Memory B cell (primary cell): ENCODE measurements at regions not wholly inside any gene's neighbourhood (a gene's known extent, or its start where the extent isn't known, plus 50 kb on each side); places are given as distances from the start of the nearest gene placed in this dataset.
"Not testable (repeated sequence)": the region's sequence is repeated elsewhere in the genome, so short reads cannot be mapped to it uniquely, and the experiment has no call there.

Experiments
- ATAC-seq: fragments of 150-1000 bp; cut with Tn5 transposase; 2 replicates; pipeline ENCODE4 v1.10.0; 2021; ENCODE audit warnings: low read depth, mild to moderate bottlenecking, moderate library complexity
- DNase-seq, 2 donors: peaks; one replicate each; pipeline ENCODE4 v3.0.0; 2022; ENCODE audit warnings: low spot score in 2 of 2
- H3K27ac Mint-ChIP-seq: one replicate; pipeline ENCODE4 v1.8.0; 2022; ENCODE audit warnings: mild to moderate bottlenecking, moderate library complexity, mixed read lengths
- H3K27me3 Mint-ChIP-seq: one replicate; pipeline ENCODE4 v1.8.0; 2022; ENCODE audit warnings: mixed read lengths
- H3K36me3 Mint-ChIP-seq: one replicate; pipeline ENCODE4 v1.8.0; 2022; ENCODE audit warnings: mild to moderate bottlenecking, mixed read lengths
- H3K4me1 Mint-ChIP-seq: one replicate; pipeline ENCODE4 v1.8.0; 2022; ENCODE audit warnings: mixed read lengths
- H3K4me3 Mint-ChIP-seq: one replicate; pipeline ENCODE4 v1.8.0; 2022; ENCODE audit warnings: mild to moderate bottlenecking, moderate library complexity, mixed read lengths
- H3K9me3 Mint-ChIP-seq: one replicate; pipeline ENCODE4 v1.8.0; 2022; ENCODE audit warnings: mixed read lengths

- Mint-ChIP-seq H3K27me3 (peaks cover 9% of the 10 kb centered on the region), H3K9me3 (no peaks in the 10 kb centered on the region), H3K4me3 (no peak overlapping the region), H3K36me3 (no peaks in the 10 kb centered on the region), H3K27ac (no peak overlapping the region), H3K4me1 (peaks cover 9% of the 10 kb centered on the region)
- no peak for ATAC-seq
- DNase-seq: no peak
These were observed 82.4 kb downstream of the TRIM43 start for GRCh38 chr2:95674186-95674585.

- not testable (repeated sequence) for H3K4me1 Mint-ChIP-seq, H3K27ac Mint-ChIP-seq, H3K4me3 Mint-ChIP-seq, H3K9me3 Mint-ChIP-seq, DNase-seq, H3K36me3 Mint-ChIP-seq, ATAC-seq
- peaks cover 16% of the 10 kb centered on the region for H3K27me3 Mint-ChIP-seq
These were observed 84.8 kb downstream of the TRIM43 start for GRCh38 chr2:95676573-95676972.

- H3K4me3 Mint-ChIP-seq: no peak overlapping the region
- peaks cover 17% of the 10 kb centered on the region for H3K27me3 Mint-ChIP-seq
- no peak for ATAC-seq
- no peaks in the 10 kb centered on the region for H3K36me3 Mint-ChIP-seq
- no peaks in the 10 kb centered on the region for H3K9me3 Mint-ChIP-seq
- DNase-seq: no peak
- H3K4me1 Mint-ChIP-seq: peaks cover 4% of the 10 kb centered on the region
- H3K27ac Mint-ChIP-seq: no peak overlapping the region
These were observed 85.5 kb downstream of the TRIM43 start for GRCh38 chr2:95677346-95677745.

- not testable (repeated sequence) for H3K4me1 Mint-ChIP-seq, ATAC-seq, H3K9me3 Mint-ChIP-seq, DNase-seq, H3K36me3 Mint-ChIP-seq, H3K27ac Mint-ChIP-seq, H3K4me3 Mint-ChIP-seq
- peaks cover 21% of the 10 kb centered on the region for H3K27me3 Mint-ChIP-seq
These were observed 86.0 kb downstream of the TRIM43 start for GRCh38 chr2:95677833-95678232.

GRCh38 chr2:95681158-95681557 is 89.4 kb downstream of the TRIM43 start:
- ATAC-seq, DNase-seq, H3K4me3 Mint-ChIP-seq, H3K36me3 Mint-ChIP-seq, H3K27ac Mint-ChIP-seq, H3K9me3 Mint-ChIP-seq: not testable (repeated sequence)
- H3K4me1 Mint-ChIP-seq: peaks cover 11% of the 10 kb centered on the region
- peaks cover 17% of the 10 kb centered on the region for H3K27me3 Mint-ChIP-seq

GRCh38 chr2:95681589-95682081 is 89.8 kb downstream of the TRIM43 start:
- H3K4me3 Mint-ChIP-seq, H3K27ac Mint-ChIP-seq, DNase-seq, H3K36me3 Mint-ChIP-seq, H3K9me3 Mint-ChIP-seq, ATAC-seq: not testable (repeated sequence)
- Mint-ChIP-seq H3K27me3 (peaks cover 17% of the 10 kb centered on the region), H3K4me1 (peaks cover 11% of the 10 kb centered on the region)

- not testable (repeated sequence) for DNase-seq, H3K27ac Mint-ChIP-seq, H3K36me3 Mint-ChIP-seq, H3K9me3 Mint-ChIP-seq, ATAC-seq
- Mint-ChIP-seq H3K4me1 (peaks cover 11% of the 10 kb centered on the region), H3K4me3 (peak overlapping the region; percentile 59), H3K27me3 (peaks cover 26% of the 10 kb centered on the region)
These were observed 91.2 kb downstream of the TRIM43 start for GRCh38 chr2:95682889-95683517.

GRCh38 chr2:95685513-95685912 is 93.7 kb downstream of the TRIM43 start:
- H3K4me1 Mint-ChIP-seq: peaks cover 11% of the 10 kb centered on the region

GRCh38 chr2:95686056-95686825 is 94.4 kb downstream of the TRIM43 start:
- H3K4me3 Mint-ChIP-seq, DNase-seq, H3K27ac Mint-ChIP-seq, ATAC-seq, H3K9me3 Mint-ChIP-seq, H3K36me3 Mint-ChIP-seq: not testable (repeated sequence)
- peaks cover 18% of the 10 kb centered on the region for H3K27me3 Mint-ChIP-seq
- peaks cover 11% of the 10 kb centered on the region for H3K4me1 Mint-ChIP-seq

More at GRCh38 chr2:95685513-95685912, 93.7 kb downstream of the TRIM43 start:
- Mint-ChIP-seq H3K27ac (no peak overlapping the region), H3K27me3 (peaks cover 20% of the 10 kb centered on the region), H3K36me3 (no peaks in the 10 kb centered on the region), H3K9me3 (no peaks in the 10 kb centered on the region), H3K4me3 (no peak overlapping the region)
- DNase-seq (no peak), ATAC-seq (no peak)

- not testable (repeated sequence) for H3K27ac Mint-ChIP-seq, H3K36me3 Mint-ChIP-seq, DNase-seq, ATAC-seq, H3K4me1 Mint-ChIP-seq, H3K9me3 Mint-ChIP-seq, H3K4me3 Mint-ChIP-seq
- H3K27me3 Mint-ChIP-seq: peaks cover 13% of the 10 kb centered on the region
These were observed 96.1 kb downstream of the TRIM43 start for GRCh38 chr2:95687852-95688251.

GRCh38 chr2:95691210-95691609 is 99.4 kb downstream of the TRIM43 start:
- not testable (repeated sequence) for H3K9me3 Mint-ChIP-seq, DNase-seq, H3K36me3 Mint-ChIP-seq, H3K27ac Mint-ChIP-seq, H3K4me3 Mint-ChIP-seq, H3K4me1 Mint-ChIP-seq, ATAC-seq
- H3K27me3 Mint-ChIP-seq: peaks cover 15% of the 10 kb centered on the region

GRCh38 chr2:95693071-95693846 is 101.5 kb downstream of the TRIM43 start:
- DNase-seq, H3K4me1 Mint-ChIP-seq, H3K27ac Mint-ChIP-seq, ATAC-seq, H3K9me3 Mint-ChIP-seq, H3K36me3 Mint-ChIP-seq, H3K4me3 Mint-ChIP-seq: not testable (repeated sequence)
- H3K27me3 Mint-ChIP-seq: peaks cover 13% of the 10 kb centered on the region

GRCh38 chr2:95695613-95696012 is 103.8 kb downstream of the TRIM43 start:
- ATAC-seq (no peak), DNase-seq (no peak)
- no peak overlapping the region for H3K4me3 Mint-ChIP-seq
- no peaks in the 10 kb centered on the region for H3K9me3 Mint-ChIP-seq
- peaks cover 16% of the 10 kb centered on the region for H3K27me3 Mint-ChIP-seq
- no peak overlapping the region for H3K27ac Mint-ChIP-seq
- H3K36me3 Mint-ChIP-seq: no peaks in the 10 kb centered on the region
- H3K4me1 Mint-ChIP-seq: no peaks in the 10 kb centered on the region

- Mint-ChIP-seq H3K9me3 (no peaks in the 10 kb centered on the region), H3K4me3 (no peak overlapping the region), H3K36me3 (no peaks in the 10 kb centered on the region), H3K4me1 (no peaks in the 10 kb centered on the region), H3K27me3 (peaks cover 19% of the 10 kb centered on the region), H3K27ac (no peak overlapping the region)
- no peak for ATAC-seq
- DNase-seq: no peak
These were observed 106.3 kb downstream of the TRIM43 start for GRCh38 chr2:95698146-95698545.
